WTC11 (cell line): ENCODE measurements at regions not wholly inside any gene's neighbourhood (a gene's known extent, or its start where the extent isn't known, plus 50 kb on each side); places are given as distances from the start of the nearest gene placed in this dataset.

Source experiments
- ATAC-seq: fragments of 200-7000 bp; cut with Tn5 transposase; 2 replicates; pipeline ENCODE4 v1.10.0; 2021; ENCODE audit warnings: mild to moderate bottlenecking, moderate library complexity
- CTCF ChIA-PET: fragments of 300-600 bp; sonication (Branson Sonifier 250); formaldehyde crosslinking; loops from one replicate; lab custom pipeline; 2021; ENCODE audit warnings: antibody characterized with exemption; lab: Charles Lee
- POLR2A ChIA-PET: fragments of 350-600 bp; sonication (Branson Sonifier 250); formaldehyde crosslinking; loops from one replicate; lab custom pipeline; 2021; ENCODE audit warnings: antibody characterized with exemption; lab: Charles Lee
- DNase-seq: peaks from one replicate; pipeline ENCODE4 v3.0.0; 2021; ENCODE audit warnings: low spot score
- H3K27ac Mint-ChIP-seq: 2 replicates; pipeline ENCODE4 v1.8.0; 2021; ENCODE audit warnings: mixed read lengths
- H3K27me3 Mint-ChIP-seq: 2 replicates; pipeline ENCODE4 v1.8.0; 2021; ENCODE audit warnings: low read depth, mild to moderate bottlenecking, moderate library complexity, mixed read lengths
- H3K36me3 Mint-ChIP-seq: 2 replicates; pipeline ENCODE4 v1.8.0; 2021; ENCODE audit warnings: mixed read lengths
- H3K4me1 Mint-ChIP-seq: 2 replicates; pipeline ENCODE4 v1.8.0; 2022; ENCODE audit warnings: mixed read lengths
- H3K4me3 Mint-ChIP-seq: 2 replicates; pipeline ENCODE4 v1.8.0; 2021; ENCODE audit warnings: mild to moderate bottlenecking, moderate library complexity, mixed read lengths
- H3K9me3 Mint-ChIP-seq: 2 replicates; pipeline ENCODE4 v1.8.0; 2021; ENCODE audit warnings: mixed read lengths
- CBFB ChIP-seq: sonication (generic); formaldehyde crosslinking; IDR thresholded peaks from 2 replicates; pipeline ENCODE4 v1.8.1; 2022; ENCODE audit warnings: mild to moderate bottlenecking, low read depth, missing genetic modification reagents
- GABPB1 ChIP-seq: sonication (generic); formaldehyde crosslinking; IDR thresholded peaks from 2 replicates; pipeline ENCODE4 v1.8.1; 2023; ENCODE audit warnings: mild to moderate bottlenecking, missing genetic modification reagents
- NFE2L1 ChIP-seq: sonication (generic); formaldehyde crosslinking; IDR thresholded peaks from 2 replicates; pipeline ENCODE4 v1.8.1; 2023; ENCODE audit warnings: missing genetic modification reagents
- NFYB ChIP-seq: sonication (generic); formaldehyde crosslinking; conservative IDR thresholded peaks from 2 replicates; pipeline ENCODE4 v1.8.0; 2022; ENCODE audit warnings: low read depth, missing genetic modification reagents
- NR2C2 ChIP-seq: sonication (generic); formaldehyde crosslinking; IDR thresholded peaks from 2 replicates; pipeline ENCODE4 v1.8.0; 2022; ENCODE audit warnings: mild to moderate bottlenecking, missing genetic modification reagents
- OVOL2 ChIP-seq: fragments of 250-450 bp; sonication (Bioruptor Pico); IDR thresholded peaks from 2 replicates; pipeline ENCODE4 v1.9.0; 2021; ENCODE audit warnings: mild to moderate bottlenecking, borderline replicate concordance
- ZBTB21 ChIP-seq: sonication (generic); formaldehyde crosslinking; IDR thresholded peaks from 2 replicates; pipeline ENCODE4 v1.8.1; 2023; ENCODE audit warnings: mild to moderate bottlenecking, missing genetic modification reagents, borderline replicate concordance
- ZNF138 ChIP-seq: sonication (generic); formaldehyde crosslinking; conservative IDR thresholded peaks from 2 replicates; pipeline ENCODE4 v1.8.1; 2022; ENCODE audit warnings: mild to moderate bottlenecking, moderate library complexity, missing genetic modification reagents
- ZNF396 ChIP-seq: fragments of 250-450 bp; sonication (Bioruptor Pico); IDR thresholded peaks from 2 replicates; pipeline ENCODE4 v1.8.0; 2021; ENCODE audit warnings: mild to moderate bottlenecking, moderate library complexity, borderline replicate concordance
- TF ChIP-seq, protein P1 (sequence below): fragments of 250-450 bp; sonication (Bioruptor Pico); IDR thresholded peaks from 2 replicates; pipeline ENCODE4 v1.9.0; 2021; ENCODE audit warnings: moderate library complexity, mild to moderate bottlenecking, inconsistent platforms, borderline replicate concordance
- TF ChIP-seq, protein P2 (sequence below): sonication (generic); formaldehyde crosslinking; IDR thresholded peaks from 2 replicates; pipeline ENCODE4 v1.8.1; 2023; ENCODE audit warnings: mild to moderate bottlenecking, missing genetic modification reagents
- TF ChIP-seq, protein P3 (sequence below): fragments of 250-450 bp; sonication (Bioruptor Pico); conservative IDR thresholded peaks from 2 replicates; pipeline ENCODE4 v1.9.0; 2021; ENCODE audit warnings: mild to moderate bottlenecking
- TF ChIP-seq, protein P4 (sequence below): fragments of 250-450 bp; sonication (Bioruptor Pico); IDR thresholded peaks from 2 replicates; pipeline ENCODE4 v1.9.0; 2021; ENCODE audit warnings: mild to moderate bottlenecking
- TF ChIP-seq, protein P5 (sequence below): fragments of 200-600 bp; IDR thresholded peaks from 2 replicates; pipeline ENCODE4 v1.8.0; 2022; ENCODE audit warnings: antibody characterized with exemption
- TF ChIP-seq, protein P6 (sequence below): sonication (generic); formaldehyde crosslinking; IDR thresholded peaks from 2 replicates; pipeline ENCODE4 v1.8.1; 2022; ENCODE audit warnings: low read depth, mild to moderate bottlenecking, moderate library complexity, missing genetic modification reagents, borderline replicate concordance
- TF ChIP-seq, protein P7 (sequence below): sonication (generic); formaldehyde crosslinking; IDR thresholded peaks from 2 replicates; pipeline ENCODE4 v1.8.0; 2022; ENCODE audit warnings: mild to moderate bottlenecking, missing genetic modification reagents
- TF ChIP-seq, protein P8 (sequence below): fragments of 250-450 bp; sonication (Bioruptor Pico); IDR thresholded peaks from 2 replicates; pipeline ENCODE4 v1.9.0; 2021; ENCODE audit warnings: mild to moderate bottlenecking, borderline replicate concordance

DNA sequence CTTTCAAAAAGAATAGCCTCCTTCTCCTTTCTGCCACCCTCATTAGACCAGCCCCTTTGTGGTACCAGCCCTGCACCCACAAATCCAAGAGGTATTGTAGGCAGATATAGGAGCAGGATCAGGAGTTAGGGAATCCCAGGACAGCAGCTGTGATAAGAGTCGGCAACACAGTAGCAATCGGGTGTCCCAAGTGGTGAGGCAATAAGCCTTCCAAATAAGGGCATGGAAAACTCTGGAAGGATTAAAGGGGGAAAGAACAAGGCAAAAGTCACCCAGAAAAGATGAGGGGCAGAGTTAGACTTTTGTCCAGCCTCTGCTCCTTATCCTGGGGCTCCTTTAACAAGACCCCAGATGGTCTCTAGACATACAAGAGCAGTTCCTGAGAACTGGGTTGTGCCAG lies 204.2 kb downstream of the TBX5 start:
- H3K9me3 Mint-ChIP-seq = peaks cover 17% of the 10 kb centered on the region
- ChIA-PET POLR2A (no interaction called here), CTCF (interaction anchor here (2.0 kb wide), 1 partner anchor 24 kb away, joined by 9 read pairs; no protein-coding TSS in a partner anchor)
- H3K4me3 Mint-ChIP-seq = no peak overlapping the region
- ATAC-seq (no peak), DNase-seq (no peak)
- H3K4me1 Mint-ChIP-seq = peaks cover 3% of the 10 kb centered on the region
- peaks cover 32% of the 10 kb centered on the region for H3K27me3 Mint-ChIP-seq
- H3K27ac Mint-ChIP-seq = no peak overlapping the region
- 0 out of 2 replicates have a peak, but pooled peaks cover 4% of the 10 kb centered on the region for H3K36me3 Mint-ChIP-seq
- TF ChIP-seq, protein P1, sequence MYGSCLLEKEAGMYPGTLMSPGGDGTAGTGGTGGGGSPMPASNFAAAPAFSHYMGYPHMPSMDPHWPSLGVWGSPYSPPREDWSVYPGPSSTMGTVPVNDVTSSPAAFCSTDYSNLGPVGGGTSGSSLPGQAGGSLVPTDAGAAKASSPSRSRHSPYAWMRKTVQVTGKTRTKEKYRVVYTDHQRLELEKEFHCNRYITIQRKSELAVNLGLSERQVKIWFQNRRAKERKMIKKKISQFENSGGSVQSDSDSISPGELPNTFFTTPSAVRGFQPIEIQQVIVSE (CRISPR knock-in tag) = no peak
- no peak for TF ChIP-seq ZBTB21 (CRISPR knock-in tag)
- no peak for TF ChIP-seq GABPB1 (CRISPR knock-in tag)
- TF ChIP-seq CBFB (CRISPR knock-in tag) = no peak
- no peak for TF ChIP-seq ZNF396
- TF ChIP-seq ZNF138 (CRISPR knock-in tag) = no peak
- no peak for TF ChIP-seq NFE2L1 (CRISPR knock-in tag)
- TF ChIP-seq, all 79 proteins: peak for 0

DNA sequence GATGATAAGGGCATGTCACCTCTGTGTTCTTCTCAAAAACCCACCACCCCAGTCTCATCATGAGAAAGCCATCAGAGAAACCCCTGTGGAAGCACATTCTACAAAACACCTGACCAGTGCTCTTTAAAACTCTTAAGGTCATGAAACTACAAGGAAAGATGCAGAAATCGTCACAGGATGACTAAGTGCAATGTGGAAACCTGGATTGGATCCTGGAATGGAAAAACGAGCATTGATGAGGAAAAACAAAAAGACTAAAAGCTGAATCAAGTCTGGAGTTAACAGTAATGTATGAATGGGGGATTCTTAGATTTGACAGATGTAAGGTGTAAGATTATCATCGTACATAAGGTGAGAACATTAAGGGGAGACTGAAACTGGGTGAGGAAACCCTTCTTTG lies 211.0 kb downstream of the TBX5 start:
- Mint-ChIP-seq H3K4me3 (no peak overlapping the region), H3K9me3 (peaks cover 17% of the 10 kb centered on the region), H3K36me3 (0 out of 2 replicates have a peak, but pooled peaks cover 4% of the 10 kb centered on the region), H3K27ac (no peak overlapping the region), H3K4me1 (peaks cover 24% of the 10 kb centered on the region), H3K27me3 (peaks cover 3% of the 10 kb centered on the region)
- POLR2A ChIA-PET = no interaction called here
- TF ChIP-seq, protein P2, sequence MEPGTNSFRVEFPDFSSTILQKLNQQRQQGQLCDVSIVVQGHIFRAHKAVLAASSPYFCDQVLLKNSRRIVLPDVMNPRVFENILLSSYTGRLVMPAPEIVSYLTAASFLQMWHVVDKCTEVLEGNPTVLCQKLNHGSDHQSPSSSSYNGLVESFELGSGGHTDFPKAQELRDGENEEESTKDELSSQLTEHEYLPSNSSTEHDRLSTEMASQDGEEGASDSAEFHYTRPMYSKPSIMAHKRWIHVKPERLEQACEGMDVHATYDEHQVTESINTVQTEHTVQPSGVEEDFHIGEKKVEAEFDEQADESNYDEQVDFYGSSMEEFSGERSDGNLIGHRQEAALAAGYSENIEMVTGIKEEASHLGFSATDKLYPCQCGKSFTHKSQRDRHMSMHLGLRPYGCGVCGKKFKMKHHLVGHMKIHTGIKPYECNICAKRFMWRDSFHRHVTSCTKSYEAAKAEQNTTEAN (CRISPR knock-in tag) = no peak
- TF ChIP-seq NR2C2 (no peak), ZBTB21 (CRISPR knock-in tag) (no peak), OVOL2 (no peak), NFYB (CRISPR knock-in tag) (no peak), ZNF138 (CRISPR knock-in tag) (no peak), GABPB1 (CRISPR knock-in tag) (no peak)
- TF ChIP-seq, protein P3, sequence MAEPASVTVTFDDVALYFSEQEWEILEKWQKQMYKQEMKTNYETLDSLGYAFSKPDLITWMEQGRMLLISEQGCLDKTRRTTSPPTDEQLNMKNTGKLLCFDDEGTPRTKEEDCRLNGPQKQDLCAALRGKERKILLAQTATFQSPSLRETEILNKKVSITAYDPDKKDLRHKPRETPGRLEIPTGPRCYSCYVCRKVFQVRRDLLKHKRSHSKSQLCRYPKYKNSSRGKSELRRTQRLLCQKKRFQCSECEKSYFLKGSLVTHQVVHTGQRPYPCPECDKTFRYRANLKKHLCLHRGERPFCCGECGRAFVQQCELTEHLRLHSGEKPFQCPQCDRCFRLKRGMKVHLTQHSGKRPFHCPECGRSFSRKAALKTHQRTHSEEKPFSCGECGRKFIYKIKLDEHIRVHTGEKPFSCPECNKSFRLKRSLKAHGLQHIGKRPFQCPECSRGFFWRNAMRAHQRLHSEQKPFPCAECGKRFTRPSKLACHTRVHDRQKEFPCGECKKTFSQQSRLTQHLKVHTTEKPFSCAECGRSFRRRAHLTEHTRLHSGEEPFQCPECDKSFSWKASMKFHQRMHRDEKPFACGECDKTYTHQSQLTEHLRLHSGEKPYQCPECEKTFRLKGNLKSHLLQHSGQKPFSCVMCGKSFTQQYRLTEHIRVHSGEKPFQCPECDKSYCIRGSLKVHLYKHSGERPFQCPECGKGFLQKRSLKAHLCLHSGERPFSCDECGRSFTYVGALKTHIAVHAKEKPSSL (CRISPR knock-in tag) = no peak
- TF ChIP-seq, protein P4, sequence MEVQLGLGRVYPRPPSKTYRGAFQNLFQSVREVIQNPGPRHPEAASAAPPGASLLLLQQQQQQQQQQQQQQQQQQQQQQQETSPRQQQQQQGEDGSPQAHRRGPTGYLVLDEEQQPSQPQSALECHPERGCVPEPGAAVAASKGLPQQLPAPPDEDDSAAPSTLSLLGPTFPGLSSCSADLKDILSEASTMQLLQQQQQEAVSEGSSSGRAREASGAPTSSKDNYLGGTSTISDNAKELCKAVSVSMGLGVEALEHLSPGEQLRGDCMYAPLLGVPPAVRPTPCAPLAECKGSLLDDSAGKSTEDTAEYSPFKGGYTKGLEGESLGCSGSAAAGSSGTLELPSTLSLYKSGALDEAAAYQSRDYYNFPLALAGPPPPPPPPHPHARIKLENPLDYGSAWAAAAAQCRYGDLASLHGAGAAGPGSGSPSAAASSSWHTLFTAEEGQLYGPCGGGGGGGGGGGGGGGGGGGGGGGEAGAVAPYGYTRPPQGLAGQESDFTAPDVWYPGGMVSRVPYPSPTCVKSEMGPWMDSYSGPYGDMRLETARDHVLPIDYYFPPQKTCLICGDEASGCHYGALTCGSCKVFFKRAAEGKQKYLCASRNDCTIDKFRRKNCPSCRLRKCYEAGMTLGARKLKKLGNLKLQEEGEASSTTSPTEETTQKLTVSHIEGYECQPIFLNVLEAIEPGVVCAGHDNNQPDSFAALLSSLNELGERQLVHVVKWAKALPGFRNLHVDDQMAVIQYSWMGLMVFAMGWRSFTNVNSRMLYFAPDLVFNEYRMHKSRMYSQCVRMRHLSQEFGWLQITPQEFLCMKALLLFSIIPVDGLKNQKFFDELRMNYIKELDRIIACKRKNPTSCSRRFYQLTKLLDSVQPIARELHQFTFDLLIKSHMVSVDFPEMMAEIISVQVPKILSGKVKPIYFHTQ (CRISPR knock-in tag) = no peak
- TF ChIP-seq, protein P5, sequence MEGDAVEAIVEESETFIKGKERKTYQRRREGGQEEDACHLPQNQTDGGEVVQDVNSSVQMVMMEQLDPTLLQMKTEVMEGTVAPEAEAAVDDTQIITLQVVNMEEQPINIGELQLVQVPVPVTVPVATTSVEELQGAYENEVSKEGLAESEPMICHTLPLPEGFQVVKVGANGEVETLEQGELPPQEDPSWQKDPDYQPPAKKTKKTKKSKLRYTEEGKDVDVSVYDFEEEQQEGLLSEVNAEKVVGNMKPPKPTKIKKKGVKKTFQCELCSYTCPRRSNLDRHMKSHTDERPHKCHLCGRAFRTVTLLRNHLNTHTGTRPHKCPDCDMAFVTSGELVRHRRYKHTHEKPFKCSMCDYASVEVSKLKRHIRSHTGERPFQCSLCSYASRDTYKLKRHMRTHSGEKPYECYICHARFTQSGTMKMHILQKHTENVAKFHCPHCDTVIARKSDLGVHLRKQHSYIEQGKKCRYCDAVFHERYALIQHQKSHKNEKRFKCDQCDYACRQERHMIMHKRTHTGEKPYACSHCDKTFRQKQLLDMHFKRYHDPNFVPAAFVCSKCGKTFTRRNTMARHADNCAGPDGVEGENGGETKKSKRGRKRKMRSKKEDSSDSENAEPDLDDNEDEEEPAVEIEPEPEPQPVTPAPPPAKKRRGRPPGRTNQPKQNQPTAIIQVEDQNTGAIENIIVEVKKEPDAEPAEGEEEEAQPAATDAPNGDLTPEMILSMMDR = no peak
- TF ChIP-seq, protein P6, sequence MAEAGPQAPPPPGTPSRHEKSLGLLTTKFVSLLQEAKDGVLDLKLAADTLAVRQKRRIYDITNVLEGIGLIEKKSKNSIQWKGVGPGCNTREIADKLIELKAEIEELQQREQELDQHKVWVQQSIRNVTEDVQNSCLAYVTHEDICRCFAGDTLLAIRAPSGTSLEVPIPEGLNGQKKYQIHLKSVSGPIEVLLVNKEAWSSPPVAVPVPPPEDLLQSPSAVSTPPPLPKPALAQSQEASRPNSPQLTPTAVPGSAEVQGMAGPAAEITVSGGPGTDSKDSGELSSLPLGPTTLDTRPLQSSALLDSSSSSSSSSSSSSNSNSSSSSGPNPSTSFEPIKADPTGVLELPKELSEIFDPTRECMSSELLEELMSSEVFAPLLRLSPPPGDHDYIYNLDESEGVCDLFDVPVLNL = no peak
- TF ChIP-seq, protein P1 (CRISPR knock-in tag) = no peak
- TF ChIP-seq, protein P7, sequence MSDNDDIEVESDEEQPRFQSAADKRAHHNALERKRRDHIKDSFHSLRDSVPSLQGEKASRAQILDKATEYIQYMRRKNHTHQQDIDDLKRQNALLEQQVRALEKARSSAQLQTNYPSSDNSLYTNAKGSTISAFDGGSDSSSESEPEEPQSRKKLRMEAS (CRISPR knock-in tag) = no peak
- TF ChIP-seq, protein P8, sequence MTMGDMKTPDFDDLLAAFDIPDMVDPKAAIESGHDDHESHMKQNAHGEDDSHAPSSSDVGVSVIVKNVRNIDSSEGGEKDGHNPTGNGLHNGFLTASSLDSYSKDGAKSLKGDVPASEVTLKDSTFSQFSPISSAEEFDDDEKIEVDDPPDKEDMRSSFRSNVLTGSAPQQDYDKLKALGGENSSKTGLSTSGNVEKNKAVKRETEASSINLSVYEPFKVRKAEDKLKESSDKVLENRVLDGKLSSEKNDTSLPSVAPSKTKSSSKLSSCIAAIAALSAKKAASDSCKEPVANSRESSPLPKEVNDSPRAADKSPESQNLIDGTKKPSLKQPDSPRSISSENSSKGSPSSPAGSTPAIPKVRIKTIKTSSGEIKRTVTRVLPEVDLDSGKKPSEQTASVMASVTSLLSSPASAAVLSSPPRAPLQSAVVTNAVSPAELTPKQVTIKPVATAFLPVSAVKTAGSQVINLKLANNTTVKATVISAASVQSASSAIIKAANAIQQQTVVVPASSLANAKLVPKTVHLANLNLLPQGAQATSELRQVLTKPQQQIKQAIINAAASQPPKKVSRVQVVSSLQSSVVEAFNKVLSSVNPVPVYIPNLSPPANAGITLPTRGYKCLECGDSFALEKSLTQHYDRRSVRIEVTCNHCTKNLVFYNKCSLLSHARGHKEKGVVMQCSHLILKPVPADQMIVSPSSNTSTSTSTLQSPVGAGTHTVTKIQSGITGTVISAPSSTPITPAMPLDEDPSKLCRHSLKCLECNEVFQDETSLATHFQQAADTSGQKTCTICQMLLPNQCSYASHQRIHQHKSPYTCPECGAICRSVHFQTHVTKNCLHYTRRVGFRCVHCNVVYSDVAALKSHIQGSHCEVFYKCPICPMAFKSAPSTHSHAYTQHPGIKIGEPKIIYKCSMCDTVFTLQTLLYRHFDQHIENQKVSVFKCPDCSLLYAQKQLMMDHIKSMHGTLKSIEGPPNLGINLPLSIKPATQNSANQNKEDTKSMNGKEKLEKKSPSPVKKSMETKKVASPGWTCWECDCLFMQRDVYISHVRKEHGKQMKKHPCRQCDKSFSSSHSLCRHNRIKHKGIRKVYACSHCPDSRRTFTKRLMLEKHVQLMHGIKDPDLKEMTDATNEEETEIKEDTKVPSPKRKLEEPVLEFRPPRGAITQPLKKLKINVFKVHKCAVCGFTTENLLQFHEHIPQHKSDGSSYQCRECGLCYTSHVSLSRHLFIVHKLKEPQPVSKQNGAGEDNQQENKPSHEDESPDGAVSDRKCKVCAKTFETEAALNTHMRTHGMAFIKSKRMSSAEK (CRISPR knock-in tag) = no peak
- ATAC-seq (no peak), DNase-seq (no peak)
- CTCF ChIA-PET = no interaction called here
